ENCODE measurements at regions not wholly inside any gene's neighbourhood (a gene's known extent, or its start where the extent isn't known, plus 50 kb on each side); places are given as distances from the start of the nearest gene placed in this dataset.
"Not testable (repeated sequence)": the region's sequence is repeated elsewhere in the genome, so short reads cannot be mapped to it uniquely, and the experiment has no call there.

DNA sequence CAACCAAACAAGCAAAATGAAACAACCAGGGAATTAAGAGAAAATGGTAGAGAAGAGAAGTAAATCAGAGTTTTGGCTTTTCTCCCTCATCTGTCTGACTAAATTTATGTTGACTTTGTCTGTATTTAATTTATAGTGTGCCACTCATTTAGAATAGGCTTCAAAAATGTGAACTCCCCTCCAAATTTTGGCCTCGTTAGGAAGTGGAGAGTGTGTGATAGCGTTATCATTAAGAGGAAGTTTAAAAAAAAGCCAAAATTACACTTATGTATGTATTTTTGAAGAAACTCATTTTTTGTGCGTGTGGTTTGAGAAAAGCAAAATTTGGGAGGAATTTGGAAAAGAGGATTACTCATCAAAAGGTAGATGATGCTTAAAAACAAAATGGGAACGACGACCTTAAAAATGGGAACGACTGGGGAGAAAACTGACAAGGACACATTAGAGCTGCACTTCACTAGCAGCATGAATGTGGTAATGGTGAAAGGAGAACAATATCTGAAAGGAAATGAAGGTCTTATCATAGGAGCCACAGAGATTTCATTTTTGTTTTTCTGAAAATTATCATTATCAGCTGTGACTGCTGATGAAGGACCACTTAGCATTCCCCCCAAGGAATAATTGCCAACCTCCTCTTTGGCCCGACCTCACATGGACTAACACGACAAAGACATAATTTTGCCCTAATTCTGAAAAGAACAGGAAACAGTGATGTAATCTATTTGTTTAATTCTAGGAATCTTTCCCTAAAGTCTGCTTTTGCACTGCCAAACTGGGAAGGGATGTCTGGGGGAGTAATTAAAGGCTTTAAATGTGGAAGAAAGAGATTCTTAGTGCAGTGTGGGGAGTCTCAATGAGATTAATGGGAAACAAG is 163.2 kb upstream of the P2RY1 start:
- no peak for DNase-seq

DNA sequence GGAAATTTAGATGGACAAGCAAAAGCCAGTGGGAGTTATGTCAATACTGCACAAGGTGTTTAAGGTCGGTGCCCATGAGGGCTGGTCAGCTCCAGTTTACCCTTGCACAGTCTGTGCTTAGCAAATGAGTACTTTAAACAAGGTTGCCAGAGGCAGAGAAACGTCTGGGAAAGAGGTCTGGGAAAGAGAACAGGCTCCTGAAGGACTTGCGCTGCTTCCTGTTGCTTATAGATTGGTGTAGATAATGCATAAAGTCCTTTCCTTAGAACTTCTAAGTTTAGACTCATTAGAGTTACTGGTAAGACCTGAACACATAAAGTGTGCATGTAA is 162.6 kb upstream of the P2RY1 start:
- DNase-seq, result no peak

DNA sequence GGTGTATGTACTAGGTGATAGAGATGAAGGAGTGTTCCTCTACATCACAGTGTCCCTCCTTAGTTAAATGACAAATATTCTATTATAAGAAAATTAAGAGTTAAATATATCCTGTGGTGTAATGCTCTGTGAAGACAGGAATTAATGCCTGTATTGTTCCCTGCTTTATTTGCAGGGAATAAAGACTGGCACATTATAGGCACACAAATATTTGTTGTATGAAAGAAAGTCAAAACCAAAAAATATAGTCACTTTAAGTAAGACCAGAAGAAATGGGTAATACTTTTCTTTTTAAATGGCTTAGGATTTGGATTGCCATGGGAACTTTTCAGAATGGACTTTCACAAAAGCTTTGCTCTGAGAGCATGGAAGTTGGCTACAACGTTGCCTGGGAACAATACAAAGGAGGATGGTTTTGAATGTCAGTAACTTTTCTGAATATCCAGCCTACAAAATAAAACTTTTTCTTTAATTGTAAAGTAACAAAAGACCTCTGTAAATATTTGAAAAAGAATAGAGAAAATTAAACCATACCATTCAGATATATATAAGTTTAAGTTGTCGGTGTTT is 158.0 kb upstream of the P2RY1 start:
- no peak for DNase-seq

DNA sequence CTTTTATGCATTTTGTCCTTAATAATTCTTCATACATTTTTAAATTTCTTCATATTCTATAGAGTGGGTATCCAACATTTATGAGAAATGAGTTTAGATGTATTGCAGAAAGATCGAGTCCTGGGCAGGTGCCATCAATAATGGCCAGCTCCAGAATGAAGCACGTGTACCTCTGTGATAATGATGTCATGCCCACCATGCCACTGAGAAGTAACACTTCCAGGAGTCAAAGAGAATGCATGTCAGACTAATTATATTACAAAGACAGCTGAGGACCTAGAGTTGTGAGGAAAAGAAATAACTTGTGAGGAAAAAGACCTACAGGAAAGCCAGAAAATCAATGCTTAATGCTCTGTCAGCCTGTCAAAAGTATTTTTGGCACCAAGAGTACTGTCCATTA is 157.4 kb upstream of the P2RY1 start:
- DNase-seq, result no peak

DNA sequence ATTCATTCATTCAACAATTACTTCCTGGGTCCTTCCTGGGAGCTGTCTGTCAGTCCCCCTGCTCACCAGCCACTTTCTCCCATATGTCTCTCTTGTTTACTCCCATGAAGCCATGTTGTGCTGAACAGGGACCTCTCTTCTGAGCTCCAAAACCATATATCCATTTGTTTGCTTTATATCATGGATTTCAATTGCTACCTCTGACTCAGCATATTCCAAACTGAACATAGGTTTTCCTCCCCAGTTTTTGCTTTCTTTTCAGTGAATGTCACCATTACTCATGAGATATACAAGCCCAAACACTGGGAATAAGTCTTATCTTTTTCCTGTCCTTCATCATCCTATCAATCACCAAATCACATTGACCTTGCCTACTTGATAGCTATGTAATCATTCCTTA is 152.5 kb upstream of the P2RY1 start:
- DNase-seq, result no peak

DNA sequence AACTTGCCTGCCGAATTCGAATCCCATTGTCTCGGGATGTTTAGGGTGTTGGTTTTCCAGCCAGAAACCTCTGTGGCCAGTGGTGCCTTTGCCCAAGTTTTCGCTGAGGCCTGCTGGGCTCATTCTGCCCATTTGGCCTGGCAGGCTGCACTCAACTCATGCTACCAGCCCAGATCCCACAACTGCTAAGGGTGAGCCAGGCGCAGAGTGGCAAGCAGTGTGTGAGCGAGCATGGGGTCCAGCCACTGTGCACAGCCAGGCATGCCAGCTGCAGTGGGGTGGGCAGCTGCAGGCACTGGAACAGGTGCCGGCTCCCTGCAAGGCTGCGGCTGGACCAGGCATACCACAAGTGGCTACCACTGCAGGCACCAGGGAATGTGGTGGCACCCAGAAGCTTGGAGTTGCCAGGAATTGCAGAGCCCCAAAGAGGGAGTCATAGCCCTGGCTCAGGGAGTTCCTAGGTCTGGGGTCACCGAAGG is 151.4 kb upstream of the P2RY1 start:
- DNase-seq, result no peak

DNA sequence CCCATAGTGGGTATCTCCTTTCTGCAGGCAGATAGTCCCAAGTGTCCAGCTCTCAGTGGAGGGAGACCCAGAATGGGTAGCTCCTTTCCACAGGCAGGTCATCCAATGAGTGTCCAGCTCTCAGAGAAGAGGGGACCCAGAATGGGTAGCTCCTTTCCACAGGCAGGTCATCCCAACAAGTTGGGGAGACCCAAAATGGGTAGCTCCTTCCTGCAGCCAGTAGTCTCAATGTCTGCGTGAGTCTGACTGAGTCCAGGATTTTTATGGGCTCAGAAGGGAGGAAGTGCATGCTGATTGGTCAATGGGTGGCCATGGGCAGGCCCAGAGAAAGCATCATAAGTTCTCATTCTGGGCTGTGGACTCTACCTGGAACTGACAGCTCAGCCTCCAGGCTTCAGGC is 150.7 kb upstream of the P2RY1 start:
- no peak for DNase-seq

DNA sequence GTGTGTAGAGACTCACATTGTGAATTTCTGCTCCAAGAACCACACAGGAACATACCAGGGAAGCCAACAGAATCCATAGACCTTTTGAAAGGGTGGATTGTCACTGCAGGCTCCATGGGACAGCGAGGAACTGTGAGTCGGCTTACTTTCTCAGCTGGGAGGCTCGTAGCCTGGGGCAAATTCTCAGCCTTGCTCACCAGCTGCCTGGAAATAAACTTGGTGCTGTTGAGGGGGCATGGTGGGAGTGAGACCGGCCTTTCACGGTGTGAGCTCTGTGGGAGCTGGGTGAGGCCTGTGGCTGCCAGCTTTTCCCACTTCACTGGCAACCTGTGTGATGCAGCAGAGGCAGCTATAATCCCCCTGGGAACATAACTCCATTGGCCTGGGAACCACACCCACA is 146.6 kb upstream of the P2RY1 start:
- peak; percentile 54 for DNase-seq

DNA sequence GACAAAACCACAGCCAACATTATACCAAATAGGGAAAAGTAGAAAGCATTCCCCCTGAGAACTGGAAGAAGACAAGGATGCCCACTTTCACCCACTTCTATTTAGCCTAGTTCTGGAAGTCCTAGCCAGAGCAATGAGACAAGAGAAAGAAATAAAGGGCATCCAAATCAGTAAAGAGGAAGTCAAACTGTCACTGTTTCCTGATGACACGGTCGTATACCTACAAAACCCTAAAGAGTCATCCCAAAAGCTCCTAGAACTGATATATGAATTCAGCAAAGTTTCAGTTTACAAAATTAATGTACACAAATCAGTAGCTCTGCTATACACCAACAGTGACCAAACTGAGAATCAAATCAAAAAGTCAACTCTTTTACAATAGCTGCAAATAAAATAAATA is 142.6 kb upstream of the P2RY1 start:
- not testable (repeated sequence) for DNase-seq

DNA sequence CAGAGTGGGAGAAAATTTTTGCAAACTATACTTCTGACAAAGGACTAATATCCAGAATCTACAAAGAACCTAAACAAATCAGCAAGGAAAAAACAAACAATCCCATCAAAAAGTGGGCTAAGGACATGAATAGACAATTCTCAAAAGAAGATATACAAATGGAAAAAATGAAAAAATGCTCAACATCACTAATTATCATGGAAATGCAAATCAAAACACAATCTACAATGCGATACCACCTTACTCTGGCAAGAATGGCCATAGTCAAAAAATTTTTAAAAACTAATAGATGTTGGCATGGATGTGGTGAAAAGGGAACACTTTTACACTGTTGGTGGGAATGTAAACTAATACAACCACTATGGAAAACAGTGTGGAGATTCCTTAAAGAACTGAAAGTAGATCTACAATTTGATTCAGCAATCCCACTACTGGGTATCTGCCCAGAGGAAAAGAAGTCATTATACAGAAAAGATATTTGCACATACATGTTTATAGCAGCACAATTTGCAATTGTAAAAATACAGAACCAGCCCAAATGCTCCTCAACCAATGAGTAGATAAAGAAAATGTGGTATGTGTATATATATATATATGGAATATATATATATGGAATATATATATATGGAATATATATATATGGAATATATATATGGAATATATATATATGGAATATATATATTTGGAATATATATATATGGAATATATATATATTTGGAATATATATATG is 141.2 kb upstream of the P2RY1 start:
- DNase-seq, result not testable (repeated sequence)

DNA sequence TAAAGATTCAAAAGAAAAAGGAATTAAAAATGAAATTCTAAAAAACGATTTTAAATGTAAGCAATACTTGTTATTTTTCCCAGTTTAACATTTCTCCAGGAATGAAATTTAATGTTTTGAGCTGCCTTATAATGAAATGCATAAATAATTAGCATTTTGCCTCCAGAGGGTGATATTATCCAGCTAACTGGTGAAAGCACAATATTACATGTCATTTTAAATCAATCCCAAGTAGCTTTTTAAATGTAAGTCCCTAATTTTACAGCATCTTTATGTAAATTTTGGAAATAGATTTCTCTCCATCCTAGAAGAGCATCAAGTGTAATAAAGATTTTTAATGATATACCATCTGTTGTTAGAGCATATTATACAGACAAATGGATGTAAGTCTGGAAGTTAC is 139.1 kb upstream of the P2RY1 start:
- no peak for DNase-seq

DNA sequence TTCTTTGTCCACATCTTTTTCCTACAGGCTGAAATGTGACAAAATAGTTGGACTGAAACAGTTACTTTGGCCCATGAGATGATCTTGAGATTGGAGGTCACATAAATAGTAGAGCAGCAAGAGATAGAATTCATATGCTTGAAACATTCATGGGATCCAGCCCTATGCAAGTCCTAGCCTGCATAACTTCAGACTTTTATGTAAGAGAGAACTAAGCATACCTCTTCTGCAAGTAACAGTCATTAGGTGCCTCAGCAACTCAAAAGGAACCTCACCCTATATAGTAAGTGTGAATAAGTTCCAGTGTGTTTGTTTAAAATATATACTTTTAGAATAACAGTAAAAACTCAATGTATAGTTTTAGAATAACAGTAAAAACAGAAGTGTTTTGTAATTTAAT is 138.0 kb upstream of the P2RY1 start:
- no peak for DNase-seq

DNA sequence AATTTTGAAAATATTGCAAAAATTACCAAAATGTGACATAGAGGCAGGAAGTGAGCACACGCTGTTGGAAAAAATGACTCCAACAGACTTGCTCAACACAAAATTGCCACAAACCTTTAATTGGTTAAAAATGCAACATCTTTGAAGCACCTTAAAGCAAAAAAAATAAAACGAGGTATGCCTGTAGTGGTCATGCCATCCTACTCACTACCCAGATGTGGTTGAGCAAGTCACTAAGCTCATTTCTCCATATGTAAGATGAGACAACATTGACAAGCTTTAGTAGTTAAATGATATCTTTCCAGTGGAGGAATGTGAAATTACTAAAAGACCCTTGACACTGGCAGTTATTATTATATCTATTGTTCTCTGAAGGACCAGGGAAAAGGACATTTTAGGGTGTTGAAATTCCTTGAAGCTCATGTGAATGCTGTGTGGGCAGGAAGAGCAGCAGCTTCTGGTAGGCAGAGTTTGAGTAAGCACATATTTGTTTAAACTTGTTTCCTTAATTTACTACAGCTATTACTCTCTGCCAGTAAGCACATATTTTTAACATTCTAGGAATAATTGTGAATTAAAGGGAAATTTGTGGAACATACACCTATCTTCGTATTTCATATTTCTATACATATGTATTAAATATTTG is 131.6 kb upstream of the P2RY1 start:
- no peak for DNase-seq

DNA sequence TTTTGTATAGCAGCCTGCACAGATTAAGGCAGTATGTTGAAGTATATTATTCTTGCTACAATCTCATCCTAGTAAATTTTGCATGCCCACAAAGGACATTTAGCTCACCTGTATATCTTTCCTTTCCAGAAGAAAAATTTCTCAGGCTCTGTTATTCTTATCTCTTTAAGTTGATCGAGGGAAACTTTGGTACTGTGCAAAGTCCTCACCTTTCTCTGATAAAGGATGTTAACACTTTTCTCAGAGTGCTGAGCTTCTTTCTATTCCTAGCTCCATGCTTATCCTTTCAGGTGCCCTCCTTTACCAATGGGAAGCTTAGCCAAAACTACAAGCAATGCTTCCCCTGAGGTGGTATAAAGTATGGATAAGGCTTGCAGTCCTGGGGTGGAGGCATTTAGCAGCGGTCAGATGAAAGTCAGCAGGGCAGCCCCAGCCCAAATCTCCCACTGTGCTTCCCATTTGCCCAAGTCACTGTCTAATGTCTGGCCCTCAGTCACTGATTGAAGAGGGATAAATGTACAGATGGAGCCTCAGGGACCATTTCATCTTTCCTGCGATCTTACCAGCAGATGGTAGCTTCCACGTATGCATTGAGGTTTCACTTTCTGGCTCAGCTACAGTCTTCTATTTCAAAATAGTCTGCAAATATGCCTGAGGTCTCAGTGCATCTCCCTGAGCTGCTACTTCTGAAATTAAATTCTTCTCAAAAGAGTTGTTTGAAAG is 127.8 kb upstream of the P2RY1 start:
- DNase-seq, result no peak

DNA sequence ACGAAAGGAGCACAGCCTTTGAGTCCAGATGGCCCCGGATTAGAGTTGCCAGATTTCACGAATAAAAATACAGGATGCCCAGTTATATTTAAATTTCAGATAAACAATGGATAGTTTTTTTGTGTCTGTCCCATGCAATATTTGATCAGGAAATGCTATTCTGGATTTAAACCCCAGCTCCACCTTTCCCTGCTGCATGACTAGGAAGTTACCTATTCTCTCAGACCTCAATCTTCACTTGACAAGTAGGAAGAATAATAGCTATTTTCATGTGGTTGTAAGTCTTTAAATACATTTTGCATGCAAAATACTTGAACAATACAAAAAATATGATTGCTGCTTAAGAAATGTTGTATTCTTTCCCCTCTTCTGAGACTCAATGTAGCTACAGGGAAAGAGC is 125.3 kb upstream of the P2RY1 start:
- DNase-seq, result no peak

DNA sequence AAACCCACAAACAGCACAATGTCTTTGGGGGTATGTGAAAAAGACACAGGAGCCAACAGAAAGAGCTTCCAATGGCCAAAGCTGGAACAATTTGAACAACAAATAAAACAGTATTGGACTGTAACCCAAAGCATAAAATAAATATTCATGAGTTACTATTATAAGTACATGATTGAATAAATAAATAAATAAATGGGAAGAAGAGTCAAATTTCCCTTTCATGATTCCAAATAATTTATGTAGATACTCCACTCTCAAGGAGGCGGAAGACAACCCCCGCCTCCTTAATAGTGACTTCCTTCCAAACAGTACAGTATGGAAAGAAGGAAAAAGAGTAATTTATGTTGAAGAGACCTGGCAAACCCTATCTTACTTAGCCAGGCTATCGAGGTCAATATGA is 124.4 kb upstream of the P2RY1 start:
- no peak for DNase-seq

DNA sequence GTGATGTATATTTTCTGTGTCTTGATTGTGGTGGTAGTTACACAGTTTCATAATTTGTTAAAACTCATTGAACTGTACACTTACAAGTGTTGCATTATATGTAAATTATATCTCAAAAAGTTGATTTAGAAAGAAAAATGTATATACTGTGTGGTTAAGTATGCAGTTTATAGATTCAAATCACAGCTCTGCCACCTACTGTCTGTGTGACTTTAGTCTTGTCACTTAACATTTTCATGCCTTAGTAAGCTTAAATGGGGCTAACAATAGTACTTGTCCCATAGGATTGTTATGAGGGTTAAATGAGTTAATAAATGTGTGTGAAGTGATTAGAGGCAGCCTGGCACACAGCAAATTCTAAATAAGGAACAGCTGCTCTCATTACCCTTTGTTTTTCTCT is 120.9 kb upstream of the P2RY1 start:
- no peak for DNase-seq

DNA sequence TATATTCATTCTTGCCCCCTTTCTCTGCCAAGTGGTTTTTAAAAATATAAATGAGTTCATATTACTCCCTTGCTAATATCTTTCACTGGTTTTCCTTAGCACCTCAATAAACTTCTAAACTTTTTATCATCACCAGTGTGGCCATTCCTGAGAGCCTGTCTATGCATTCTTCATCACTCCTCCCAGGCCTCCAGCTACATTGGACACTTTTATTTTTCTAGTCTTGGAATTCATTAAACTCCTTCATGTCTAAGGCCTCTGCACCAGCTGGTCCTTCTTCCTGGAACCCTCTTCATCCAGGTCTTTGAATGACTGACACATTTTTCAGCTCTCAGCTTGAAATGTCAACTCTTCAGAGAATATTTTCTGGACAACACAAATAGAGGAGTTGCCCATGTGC is 120.4 kb upstream of the P2RY1 start:
- no peak for DNase-seq

DNA sequence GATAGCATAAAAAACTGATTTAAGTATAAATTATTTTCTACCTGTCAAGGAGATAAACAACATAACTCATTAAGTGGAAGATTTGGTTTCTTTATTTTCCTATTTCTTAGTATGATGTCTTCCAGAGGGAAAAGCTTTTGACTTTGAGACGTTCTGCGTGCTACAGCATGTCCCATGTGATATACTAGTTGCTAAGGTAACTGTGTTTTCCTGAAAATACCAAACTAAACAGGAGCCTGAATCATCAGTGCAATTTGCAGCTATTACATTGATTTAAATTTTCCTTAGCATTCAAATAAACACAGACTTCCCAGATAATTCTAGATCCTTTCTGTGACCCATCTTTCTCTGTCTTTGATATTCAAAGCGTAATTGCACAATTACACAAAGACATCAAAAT is 117.7 kb upstream of the P2RY1 start:
- DNase-seq, result no peak

DNA sequence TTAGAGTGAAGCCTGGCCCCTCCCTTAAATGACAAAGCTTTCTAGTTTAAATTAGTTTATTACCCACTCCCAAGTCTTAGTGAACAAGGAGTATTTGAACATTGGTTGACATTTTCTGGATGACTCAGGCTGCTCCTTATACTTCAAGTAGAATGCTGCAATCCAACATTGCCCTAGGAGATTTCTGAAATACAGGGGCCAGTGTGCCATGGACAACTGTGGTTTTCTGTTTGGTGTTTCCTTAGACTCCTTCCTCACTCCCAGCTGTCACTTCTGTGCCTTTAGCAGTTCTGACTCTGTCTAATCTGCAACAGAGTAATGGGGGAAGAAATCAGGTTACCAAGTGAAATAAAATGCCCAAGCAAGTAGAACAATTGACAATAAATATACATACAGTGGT is 116.1 kb upstream of the P2RY1 start:
- DNase-seq, result no peak

DNA sequence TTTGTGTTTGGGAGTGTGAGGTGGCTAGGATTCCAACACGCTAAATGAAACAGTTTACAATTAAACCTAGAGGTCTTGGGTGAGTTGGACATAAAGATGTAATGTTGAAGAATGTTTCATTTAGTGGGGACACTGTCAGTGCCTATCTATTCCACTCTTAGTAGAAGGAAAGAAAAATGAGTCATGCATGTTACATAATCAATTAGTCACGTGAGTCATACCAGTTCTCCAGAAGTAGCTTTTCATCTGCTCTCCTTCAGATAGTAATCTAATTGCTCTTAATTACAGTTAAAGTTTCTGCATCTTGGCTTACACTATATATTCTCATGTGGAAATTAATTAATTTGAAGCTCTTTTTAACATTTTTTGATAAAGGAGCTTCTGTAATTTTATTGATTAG is 115.7 kb upstream of the P2RY1 start:
- no peak for DNase-seq

DNA sequence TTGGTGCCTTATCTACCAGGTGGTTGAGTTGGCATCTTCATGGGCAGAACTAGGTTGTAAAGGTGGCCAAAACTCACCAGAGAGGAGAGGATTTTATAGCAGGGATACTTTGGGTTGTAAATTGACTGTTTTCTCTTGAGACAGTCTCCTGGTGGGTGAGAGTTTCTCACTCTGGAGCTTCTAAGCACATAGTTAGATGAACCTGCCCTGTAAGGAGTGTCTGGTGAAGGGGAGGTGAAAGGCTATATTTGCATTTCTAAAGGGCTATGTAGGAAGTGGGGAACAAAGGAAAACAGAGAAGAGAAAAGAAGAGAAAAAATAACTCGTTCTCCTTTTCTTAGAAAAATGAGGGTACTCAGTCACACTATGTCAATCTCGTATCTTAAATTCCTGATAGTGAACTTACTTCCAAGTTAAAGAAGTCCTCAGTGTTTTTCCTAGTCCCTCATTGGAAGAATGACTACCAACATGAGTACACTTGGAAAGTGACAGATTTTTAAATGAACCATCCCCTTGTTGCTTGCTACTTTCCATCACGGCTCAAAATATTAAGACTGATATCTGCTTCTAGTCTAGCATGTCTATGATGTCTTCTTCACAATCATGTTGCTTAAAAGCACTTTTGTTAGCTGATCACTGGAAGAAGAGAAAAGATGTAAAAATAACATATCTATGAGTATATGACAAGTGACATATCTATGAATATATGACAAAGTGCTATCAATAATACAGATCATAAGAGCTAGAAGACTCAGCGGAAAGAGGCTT is 113.8 kb upstream of the P2RY1 start:
- no peak for DNase-seq

Measured in NCI-H146 (cell line).